ENCODE measurements at regions not wholly inside any gene's neighbourhood (a gene's known extent, or its start where the extent isn't known, plus 50 kb on each side); places are given as distances from the start of the nearest gene placed in this dataset.

DNA sequence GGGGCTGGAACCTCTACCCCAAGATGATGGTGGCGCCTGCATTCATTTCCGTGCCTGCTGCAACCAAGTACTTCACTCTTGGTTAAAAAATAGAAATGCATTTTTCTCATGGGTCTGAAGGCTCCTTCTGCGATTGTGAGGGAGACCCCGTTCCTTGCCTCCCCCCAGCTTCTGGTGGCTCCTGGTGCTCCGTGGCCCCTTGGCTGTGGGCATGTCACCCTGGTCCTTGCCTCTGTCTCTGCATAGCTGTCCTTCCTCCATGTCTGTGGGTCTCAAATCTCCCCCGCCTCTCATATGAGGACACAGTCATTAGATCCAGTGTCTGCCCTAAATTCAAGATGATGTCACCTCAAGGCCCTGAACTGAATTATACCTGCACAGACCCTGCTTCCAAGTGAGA is 317.9 kb downstream of the TCERG1L start:
- no peak for TF ChIP-seq EZH2 (IDR thresholded peaks at IDR 0.05; ENCODE audit: borderline replicate concordance, low read length)
- TF ChIP-seq, protein P1, sequence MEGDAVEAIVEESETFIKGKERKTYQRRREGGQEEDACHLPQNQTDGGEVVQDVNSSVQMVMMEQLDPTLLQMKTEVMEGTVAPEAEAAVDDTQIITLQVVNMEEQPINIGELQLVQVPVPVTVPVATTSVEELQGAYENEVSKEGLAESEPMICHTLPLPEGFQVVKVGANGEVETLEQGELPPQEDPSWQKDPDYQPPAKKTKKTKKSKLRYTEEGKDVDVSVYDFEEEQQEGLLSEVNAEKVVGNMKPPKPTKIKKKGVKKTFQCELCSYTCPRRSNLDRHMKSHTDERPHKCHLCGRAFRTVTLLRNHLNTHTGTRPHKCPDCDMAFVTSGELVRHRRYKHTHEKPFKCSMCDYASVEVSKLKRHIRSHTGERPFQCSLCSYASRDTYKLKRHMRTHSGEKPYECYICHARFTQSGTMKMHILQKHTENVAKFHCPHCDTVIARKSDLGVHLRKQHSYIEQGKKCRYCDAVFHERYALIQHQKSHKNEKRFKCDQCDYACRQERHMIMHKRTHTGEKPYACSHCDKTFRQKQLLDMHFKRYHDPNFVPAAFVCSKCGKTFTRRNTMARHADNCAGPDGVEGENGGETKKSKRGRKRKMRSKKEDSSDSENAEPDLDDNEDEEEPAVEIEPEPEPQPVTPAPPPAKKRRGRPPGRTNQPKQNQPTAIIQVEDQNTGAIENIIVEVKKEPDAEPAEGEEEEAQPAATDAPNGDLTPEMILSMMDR (IDR thresholded peaks at IDR 0.05; ENCODE audit: low read length), result no peak
